ENCODE measurements at regions not wholly inside any gene's neighbourhood (a gene's known extent, or its start where the extent isn't known, plus 50 kb on each side); places are given as distances from the start of the nearest gene placed in this dataset.

DNA sequence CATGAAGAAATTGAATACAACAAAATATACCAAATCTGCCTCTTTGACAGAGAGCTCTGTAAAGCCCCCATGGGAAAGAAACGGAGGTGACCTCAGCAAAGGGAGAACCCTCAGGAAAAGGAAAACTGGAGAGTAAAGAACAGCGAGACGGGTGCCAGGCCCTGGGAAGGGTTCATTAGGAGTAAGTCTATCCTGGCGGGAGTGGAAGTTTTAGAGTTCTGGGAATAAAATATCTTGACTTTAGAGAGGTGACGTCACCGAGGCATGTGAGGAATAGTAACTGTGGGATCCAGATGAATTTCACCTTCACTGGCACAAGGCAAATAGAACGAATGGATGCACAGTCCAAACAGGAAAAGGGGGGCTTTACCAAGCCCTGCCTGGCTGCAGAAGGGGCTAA is 362.8 kb upstream of the IGFBP3 start:
- no peak for TF ChIP-seq CTCF (IDR thresholded peaks at IDR 0.05; ENCODE audit: low read depth, low read length, missing input control)
- no peak for TF ChIP-seq RAD21 (IDR thresholded peaks at IDR 0.05)
- TF ChIP-seq, protein P1, sequence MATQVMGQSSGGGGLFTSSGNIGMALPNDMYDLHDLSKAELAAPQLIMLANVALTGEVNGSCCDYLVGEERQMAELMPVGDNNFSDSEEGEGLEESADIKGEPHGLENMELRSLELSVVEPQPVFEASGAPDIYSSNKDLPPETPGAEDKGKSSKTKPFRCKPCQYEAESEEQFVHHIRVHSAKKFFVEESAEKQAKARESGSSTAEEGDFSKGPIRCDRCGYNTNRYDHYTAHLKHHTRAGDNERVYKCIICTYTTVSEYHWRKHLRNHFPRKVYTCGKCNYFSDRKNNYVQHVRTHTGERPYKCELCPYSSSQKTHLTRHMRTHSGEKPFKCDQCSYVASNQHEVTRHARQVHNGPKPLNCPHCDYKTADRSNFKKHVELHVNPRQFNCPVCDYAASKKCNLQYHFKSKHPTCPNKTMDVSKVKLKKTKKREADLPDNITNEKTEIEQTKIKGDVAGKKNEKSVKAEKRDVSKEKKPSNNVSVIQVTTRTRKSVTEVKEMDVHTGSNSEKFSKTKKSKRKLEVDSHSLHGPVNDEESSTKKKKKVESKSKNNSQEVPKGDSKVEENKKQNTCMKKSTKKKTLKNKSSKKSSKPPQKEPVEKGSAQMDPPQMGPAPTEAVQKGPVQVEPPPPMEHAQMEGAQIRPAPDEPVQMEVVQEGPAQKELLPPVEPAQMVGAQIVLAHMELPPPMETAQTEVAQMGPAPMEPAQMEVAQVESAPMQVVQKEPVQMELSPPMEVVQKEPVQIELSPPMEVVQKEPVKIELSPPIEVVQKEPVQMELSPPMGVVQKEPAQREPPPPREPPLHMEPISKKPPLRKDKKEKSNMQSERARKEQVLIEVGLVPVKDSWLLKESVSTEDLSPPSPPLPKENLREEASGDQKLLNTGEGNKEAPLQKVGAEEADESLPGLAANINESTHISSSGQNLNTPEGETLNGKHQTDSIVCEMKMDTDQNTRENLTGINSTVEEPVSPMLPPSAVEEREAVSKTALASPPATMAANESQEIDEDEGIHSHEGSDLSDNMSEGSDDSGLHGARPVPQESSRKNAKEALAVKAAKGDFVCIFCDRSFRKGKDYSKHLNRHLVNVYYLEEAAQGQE (IDR thresholded peaks at IDR 0.05) = no peak
- no peak for TF ChIP-seq ATF3 (IDR thresholded peaks at IDR 0.05)
- no peak for TF ChIP-seq YY1 (IDR thresholded peaks at IDR 0.05)
- TF ChIP-seq EGR1 (IDR thresholded peaks at IDR 0.05; ENCODE audit: low read depth in 2 of 2) = no peak
- no peak for TF ChIP-seq ZBTB33 (IDR thresholded peaks at IDR 0.05)
- no peak for TF ChIP-seq MAX (IDR thresholded peaks at IDR 0.05)

Measured in liver (tissue), 3 donors.